ENCODE measurements at regions not wholly inside any gene's neighbourhood (a gene's known extent, or its start where the extent isn't known, plus 50 kb on each side); places are given as distances from the start of the nearest gene placed in this dataset.

- Histone ChIP-seq H3K9me3 (ENCODE audit: control insufficient read depth, insufficient read depth, low read length) (peaks cover 4% of the 10 kb centered on the region; the same call in 1 of the 2 replicates), H3K4me3 (ENCODE audit: low read depth, low read length) (no peak overlapping the region), H3K27ac (ENCODE audit: low read depth, low read length) (peak overlapping the region; percentile 73), H3K27me3 (ENCODE audit: control insufficient read depth, insufficient read depth, low read length) (no peaks in the 10 kb centered on the region)
- POLR2A ChIA-PET: interaction anchor here (1.4 kb wide), 1 partner anchor 19 kb away, joined by 5 read pairs; no protein-coding TSS in a partner anchor
- TF ChIP-seq CTCF (IDR thresholded peaks at IDR 0.05; ENCODE audit: low read depth, low read length): no peak
- CTCF ChIA-PET: interaction anchor here (1.5 kb wide), 1 partner anchor 25 kb away, joined by 4 read pairs; no protein-coding TSS in a partner anchor
- DNase-seq (ENCODE audit: low read depth, low spot score): no peak
These were observed 264.2 kb downstream of the SEC14L1 start for GRCh38 chr17:77404812-77405581.

GRCh38 chr17:77405867-77406732 is 265.3 kb downstream of the SEC14L1 start:
- peaks cover 4% of the 10 kb centered on the region; the same call in 1 of the 2 replicates for H3K9me3 ChIP-seq (ENCODE audit: control insufficient read depth, insufficient read depth, low read length)
- ChIA-PET CTCF (interaction anchor here (1.5 kb wide), 1 partner anchor 24 kb away, joined by 4 read pairs; no protein-coding TSS in a partner anchor), POLR2A (interaction anchor here (0.7 to 1.4 kb wide), 2 partner anchors 18 to 83 kb away, joined by 3 to 5 read pairs; no protein-coding TSS in a partner anchor)
- no peak for DNase-seq (ENCODE audit: low read depth, low spot score)
- no peak for TF ChIP-seq CTCF (IDR thresholded peaks at IDR 0.05; ENCODE audit: low read depth, low read length)
- no peak overlapping the region for H3K27ac ChIP-seq (ENCODE audit: low read depth, low read length)
- H3K27me3 ChIP-seq (ENCODE audit: control insufficient read depth, insufficient read depth, low read length): no peaks in the 10 kb centered on the region
- no peak overlapping the region for H3K4me3 ChIP-seq (ENCODE audit: low read depth, low read length)

GRCh38 chr17:77407321-77408277 is 266.8 kb downstream of the SEC14L1 start:
- ChIA-PET CTCF (interaction anchor here (0.6 to 1.7 kb wide), 3 partner anchors 13 to 22 kb away, joined by 3 to 9 read pairs (median 7); no protein-coding TSS in a partner anchor), POLR2A (interaction anchor here (0.6 kb wide), 1 partner anchor 30 kb away, joined by 6 read pairs; no protein-coding TSS in a partner anchor)
- H3K9me3 ChIP-seq (ENCODE audit: control insufficient read depth, insufficient read depth, low read length): peaks cover 7% of the 10 kb centered on the region
- DNase-seq (ENCODE audit: low read depth, low spot score): no peak
- no peak for TF ChIP-seq CTCF (IDR thresholded peaks at IDR 0.05; ENCODE audit: low read depth, low read length)
- H3K27ac ChIP-seq (ENCODE audit: low read depth, low read length): peak overlapping the region; percentile 78
- no peaks in the 10 kb centered on the region for H3K27me3 ChIP-seq (ENCODE audit: control insufficient read depth, insufficient read depth, low read length)
- H3K4me3 ChIP-seq (ENCODE audit: low read depth, low read length): no peak overlapping the region

- no peak for TF ChIP-seq CTCF (IDR thresholded peaks at IDR 0.05; ENCODE audit: low read depth, low read length)
- Histone ChIP-seq H3K4me3 (ENCODE audit: low read depth, low read length) (no peak overlapping the region), H3K27ac (ENCODE audit: low read depth, low read length) (peak overlapping the region; percentile 78), H3K27me3 (ENCODE audit: control insufficient read depth, insufficient read depth, low read length) (no peaks in the 10 kb centered on the region), H3K9me3 (ENCODE audit: control insufficient read depth, insufficient read depth, low read length) (peaks cover 8% of the 10 kb centered on the region)
- CTCF ChIA-PET: interaction anchor here (0.9 to 1.9 kb wide), 3 partner anchors 12 to 77 kb away, joined by 7 to 9 read pairs (median 7); no protein-coding TSS in a partner anchor
- no peak for DNase-seq (ENCODE audit: low read depth, low spot score)
- POLR2A ChIA-PET: interaction anchor here (0.6 kb wide), 1 partner anchor 31 kb away, joined by 6 read pairs; no protein-coding TSS in a partner anchor
These were observed 267.5 kb downstream of the SEC14L1 start for GRCh38 chr17:77408284-77408683.
